ENCODE measurements at regions not wholly inside any gene's neighbourhood (a gene's known extent, or its start where the extent isn't known, plus 50 kb on each side); places are given as distances from the start of the nearest gene placed in this dataset.

GRCh38 chr16:77590707-77591106, 131.6 kb upstream of the NUDT7 start:
- no peak for TF ChIP-seq POLR2AphosphoS5 (IDR thresholded peaks at IDR 0.05; ENCODE audit: low read depth, low read length)
- no peak for TF ChIP-seq POLR2A (IDR thresholded peaks at IDR 0.05; ENCODE audit: low read depth, low read length)
